ENCODE measurements at regions not wholly inside any gene's neighbourhood (a gene's known extent, or its start where the extent isn't known, plus 50 kb on each side); places are given as distances from the start of the nearest gene placed in this dataset.

DNA sequence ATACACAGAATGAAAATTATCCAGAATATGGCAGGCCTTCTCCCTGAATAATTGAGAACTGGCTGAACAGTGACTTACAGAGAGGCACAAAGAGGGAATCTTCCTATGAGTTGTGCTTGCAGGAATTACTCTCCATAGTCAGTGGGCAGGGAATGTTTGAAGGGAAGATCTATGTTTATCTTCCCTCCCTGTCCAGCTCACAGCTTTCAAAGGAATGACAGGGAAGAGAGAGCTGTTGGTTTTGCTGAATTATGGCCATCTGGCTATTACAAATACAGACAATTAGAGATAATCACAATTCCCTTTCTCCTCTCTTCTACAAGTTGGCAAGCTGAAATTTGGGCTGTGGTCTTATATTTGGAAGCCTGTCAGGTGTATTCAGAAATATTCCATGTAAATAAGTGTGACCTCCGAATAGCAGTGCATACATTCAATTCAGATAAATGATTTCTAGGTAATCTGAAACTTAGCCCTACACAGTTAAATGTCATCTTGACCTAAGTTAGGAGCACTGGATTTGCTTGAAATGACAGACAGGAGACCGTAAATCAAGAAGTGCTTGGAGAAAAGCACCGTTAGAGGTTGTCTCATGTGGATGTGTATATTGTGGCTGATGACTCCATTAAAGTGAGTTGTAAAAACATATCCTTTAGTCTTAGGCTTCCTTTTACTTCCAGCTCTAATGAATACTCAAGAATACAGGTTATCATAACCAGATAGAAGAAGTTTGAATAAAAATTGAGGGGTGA lies 136.8 kb downstream of the C4orf33 start:
- Histone ChIP-seq H2AFZ (replicated peaks; ENCODE audit: low read length, poor library complexity) (no peak overlapping the region), H4K5ac (ENCODE audit: low read depth, low read length) (no peak overlapping the region), H2AK9ac (replicated peaks; ENCODE audit: low read depth, low read length, poor library complexity) (no peak overlapping the region), H3K27me3 (ENCODE audit: control insufficient read depth, insufficient read depth, low read length) (no peaks in the 10 kb centered on the region), H2BK20ac (ENCODE audit: low read depth, low read length) (no peak overlapping the region), H3K23ac (ENCODE audit: low read depth, low read length) (no peak overlapping the region), H3K9me3 (ENCODE audit: control insufficient read depth, insufficient read depth, low read length) (no peaks in the 10 kb centered on the region), H3K79me1 (ENCODE audit: low read depth in 1 of 2, low read length in 2 of 2) (no peaks in the 10 kb centered on the region), H3K4me1 (ENCODE audit: control insufficient read depth, insufficient read depth, low read length) (no peaks in the 10 kb centered on the region), H4K91ac (ENCODE audit: insufficient read depth, low read depth, low read length) (no peak overlapping the region), H2BK5ac (ENCODE audit: low read depth, low read length, poor library complexity, severe bottlenecking) (no peak overlapping the region), H2BK120ac (ENCODE audit: low read depth, low read length) (no peak overlapping the region), H3K56ac (ENCODE audit: extremely low read depth, insufficient read depth, low read length) (no peak overlapping the region), H2BK15ac (ENCODE audit: low read depth, low read length) (no peak overlapping the region), H3K27ac (ENCODE audit: insufficient read depth, low read length) (no peak overlapping the region), H3K14ac (replicated peaks; ENCODE audit: low read depth, low read length) (no peak overlapping the region), H3K4me2 (ENCODE audit: low read depth, low read length) (no peak overlapping the region), H3K4ac (ENCODE audit: low read depth, low read length) (no peak overlapping the region), H4K20me1 (ENCODE audit: insufficient read depth, low read length) (no peaks in the 10 kb centered on the region), H3K4me3 (ENCODE audit: insufficient read depth, low read depth, low read length) (no peak overlapping the region), H3K18ac (ENCODE audit: low read depth, low read length) (no peak overlapping the region), H3K36me3 (ENCODE audit: control insufficient read depth, insufficient read depth, low read length) (no peaks in the 10 kb centered on the region), H3K9ac (ENCODE audit: low read depth, low read length) (no peak overlapping the region), H2AK5ac (ENCODE audit: low read depth, low read length) (no peak overlapping the region), H4K8ac (ENCODE audit: low read depth in 2 of 2, low read length in 2 of 2) (no peak overlapping the region), H3K9me1 (ENCODE audit: insufficient read depth, low read length) (no peaks in the 10 kb centered on the region)
- no peak for DNase-seq
- no peak for ATAC-seq (ENCODE audit: low read depth)
- no CpG with 5 or more reads among the region's 3 CpGs for WGBS, 2 experiments (ENCODE audit: extremely low coverage in 2 of 2, insufficient read length in 1 of 2)
- TF ChIP-seq NFE2L2 (IDR thresholded peaks at IDR 0.05; ENCODE audit: low read depth, low read length) (no peak), FOS (IDR thresholded peaks at IDR 0.05; ENCODE audit: low read depth, low read length) (no peak)
- TF ChIP-seq, protein P1, sequence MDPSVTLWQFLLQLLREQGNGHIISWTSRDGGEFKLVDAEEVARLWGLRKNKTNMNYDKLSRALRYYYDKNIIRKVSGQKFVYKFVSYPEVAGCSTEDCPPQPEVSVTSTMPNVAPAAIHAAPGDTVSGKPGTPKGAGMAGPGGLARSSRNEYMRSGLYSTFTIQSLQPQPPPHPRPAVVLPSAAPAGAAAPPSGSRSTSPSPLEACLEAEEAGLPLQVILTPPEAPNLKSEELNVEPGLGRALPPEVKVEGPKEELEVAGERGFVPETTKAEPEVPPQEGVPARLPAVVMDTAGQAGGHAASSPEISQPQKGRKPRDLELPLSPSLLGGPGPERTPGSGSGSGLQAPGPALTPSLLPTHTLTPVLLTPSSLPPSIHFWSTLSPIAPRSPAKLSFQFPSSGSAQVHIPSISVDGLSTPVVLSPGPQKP (IDR thresholded peaks at IDR 0.05; ENCODE audit: borderline replicate concordance, low read depth, low read length) = no peak
- intact Hi-C loops (cut with micrococcal nuclease) (no loop called here), in situ Hi-C loops (cut with MboI; ENCODE audit: low sequenced_read_pairs) (no loop called here), dilution Hi-C loops (cut with HindIII; ENCODE audit: low sequenced_read_pairs, unreplicated experiment) (no loop called here)
- ChIA-PET CTCF (no interaction called here), POLR2A (ENCODE audit: unreplicated experiment) (no interaction called here)
- no TSS peak for BruUV-seq (replicated peaks)

Data from IMR-90 (cell line).